Stimulated activated memory B cell treated with anti-CD40 and anti-IgM and Interleukin-4, amounts not matched to agents 10 μg/mL and 1 μg/mL and 100 μg/mL, for 72 hours (primary cell): ENCODE measurements at regions not wholly inside any gene's neighbourhood (a gene's known extent, or its start where the extent isn't known, plus 50 kb on each side); places are given as distances from the start of the nearest gene placed in this dataset.

Experiments
- ATAC-seq: fragments of 150-1000 bp; cut with Tn5 transposase; 2 replicates; pipeline ENCODE4 v1.10.0; 2021
- H3K27ac Mint-ChIP-seq: one replicate; pipeline ENCODE4 v1.8.0; 2022; ENCODE audit warnings: mild to moderate bottlenecking, mixed read lengths
- H3K27me3 Mint-ChIP-seq: one replicate; pipeline ENCODE4 v1.8.0; 2022; ENCODE audit warnings: mixed read lengths
- H3K36me3 Mint-ChIP-seq: one replicate; pipeline ENCODE4 v1.8.0; 2022; ENCODE audit warnings: mixed read lengths
- H3K4me1 Mint-ChIP-seq: one replicate; pipeline ENCODE4 v1.8.0; 2022; ENCODE audit warnings: mixed read lengths
- H3K4me3 Mint-ChIP-seq: one replicate; pipeline ENCODE4 v1.8.0; 2022; ENCODE audit warnings: mild to moderate bottlenecking, moderate library complexity, mixed read lengths
- H3K9me3 Mint-ChIP-seq: one replicate; pipeline ENCODE4 v1.8.0; 2022; ENCODE audit warnings: mixed read lengths

- Mint-ChIP-seq H3K27me3 (no peaks in the 10 kb centered on the region), H3K4me1 (no peaks in the 10 kb centered on the region), H3K36me3 (no peaks in the 10 kb centered on the region), H3K4me3 (no peak overlapping the region), H3K27ac (no peak overlapping the region), H3K9me3 (peaks cover 2% of the 10 kb centered on the region)
- ATAC-seq: no peak
These were observed 289.8 kb downstream of the ICOS start for GRCh38 chr2:204226305-204226880.

GRCh38 chr2:204228169-204228886, 291.8 kb downstream of the ICOS start:
- Mint-ChIP-seq H3K27me3 (no peaks in the 10 kb centered on the region), H3K27ac (no peak overlapping the region), H3K4me1 (no peaks in the 10 kb centered on the region), H3K4me3 (no peak overlapping the region), H3K9me3 (no peaks in the 10 kb centered on the region), H3K36me3 (no peaks in the 10 kb centered on the region)
- no peak for ATAC-seq

GRCh38 chr2:204234248-204234647, 297.7 kb downstream of the ICOS start:
- no peak overlapping the region for H3K4me3 Mint-ChIP-seq
- no peaks in the 10 kb centered on the region for H3K27me3 Mint-ChIP-seq
- H3K9me3 Mint-ChIP-seq: peaks cover 5% of the 10 kb centered on the region
- no peak for ATAC-seq
- no peaks in the 10 kb centered on the region for H3K4me1 Mint-ChIP-seq
- H3K36me3 Mint-ChIP-seq: no peaks in the 10 kb centered on the region
- H3K27ac Mint-ChIP-seq: no peak overlapping the region

GRCh38 chr2:204234879-204235278, 298.3 kb downstream of the ICOS start:
- Mint-ChIP-seq H3K36me3 (no peaks in the 10 kb centered on the region), H3K4me3 (no peak overlapping the region), H3K4me1 (no peaks in the 10 kb centered on the region), H3K27me3 (no peaks in the 10 kb centered on the region), H3K27ac (no peak overlapping the region), H3K9me3 (peaks cover 5% of the 10 kb centered on the region)
- ATAC-seq: no peak

GRCh38 chr2:204237416-204237815, 300.9 kb downstream of the ICOS start:
- Mint-ChIP-seq H3K9me3 (peaks cover 5% of the 10 kb centered on the region), H3K27me3 (no peaks in the 10 kb centered on the region), H3K4me3 (no peak overlapping the region), H3K36me3 (no peaks in the 10 kb centered on the region), H3K27ac (no peak overlapping the region), H3K4me1 (no peaks in the 10 kb centered on the region)
- no peak for ATAC-seq

GRCh38 chr2:204239411-204240165, 303.0 kb downstream of the ICOS start:
- Mint-ChIP-seq H3K36me3 (no peaks in the 10 kb centered on the region), H3K4me1 (no peaks in the 10 kb centered on the region), H3K27me3 (no peaks in the 10 kb centered on the region)

GRCh38 chr2:204240961-204241360, 304.3 kb upstream of the PARD3B start:
- no peaks in the 10 kb centered on the region for H3K4me1 Mint-ChIP-seq
- no peaks in the 10 kb centered on the region for H3K27me3 Mint-ChIP-seq
- H3K36me3 Mint-ChIP-seq: no peaks in the 10 kb centered on the region
- no peak for ATAC-seq
- H3K27ac Mint-ChIP-seq: no peak overlapping the region
- no peak overlapping the region for H3K4me3 Mint-ChIP-seq
- peaks cover 3% of the 10 kb centered on the region for H3K9me3 Mint-ChIP-seq

More at GRCh38 chr2:204239411-204240165, 303.0 kb downstream of the ICOS start:
- no peak overlapping the region for H3K27ac Mint-ChIP-seq
- ATAC-seq: no peak
- peaks cover 5% of the 10 kb centered on the region for H3K9me3 Mint-ChIP-seq
- H3K4me3 Mint-ChIP-seq: no peak overlapping the region

GRCh38 chr2:204249437-204249836, 295.8 kb upstream of the PARD3B start:
- Mint-ChIP-seq H3K36me3 (no peaks in the 10 kb centered on the region), H3K9me3 (no peaks in the 10 kb centered on the region), H3K4me1 (no peaks in the 10 kb centered on the region), H3K27me3 (peaks cover 7% of the 10 kb centered on the region), H3K27ac (no peak overlapping the region), H3K4me3 (no peak overlapping the region)
- no peak for ATAC-seq

GRCh38 chr2:204250692-204251091, 294.6 kb upstream of the PARD3B start:
- Mint-ChIP-seq H3K27ac (no peak overlapping the region), H3K9me3 (no peaks in the 10 kb centered on the region)

GRCh38 chr2:204251158-204251997, 293.9 kb upstream of the PARD3B start:
- H3K27ac Mint-ChIP-seq: no peak overlapping the region
- H3K27me3 Mint-ChIP-seq: peaks cover 7% of the 10 kb centered on the region
- no peak for ATAC-seq
- H3K4me3 Mint-ChIP-seq: no peak overlapping the region
- no peaks in the 10 kb centered on the region for H3K9me3 Mint-ChIP-seq
- H3K36me3 Mint-ChIP-seq: no peaks in the 10 kb centered on the region
- H3K4me1 Mint-ChIP-seq: no peaks in the 10 kb centered on the region

More at GRCh38 chr2:204250692-204251091, 294.6 kb upstream of the PARD3B start:
- H3K4me1 Mint-ChIP-seq: no peaks in the 10 kb centered on the region
- peaks cover 7% of the 10 kb centered on the region for H3K27me3 Mint-ChIP-seq
- no peak overlapping the region for H3K4me3 Mint-ChIP-seq
- ATAC-seq: no peak
- H3K36me3 Mint-ChIP-seq: no peaks in the 10 kb centered on the region

- no peaks in the 10 kb centered on the region for H3K4me1 Mint-ChIP-seq
- H3K36me3 Mint-ChIP-seq: no peaks in the 10 kb centered on the region
- no peaks in the 10 kb centered on the region for H3K9me3 Mint-ChIP-seq
These were observed 293.3 kb upstream of the PARD3B start for GRCh38 chr2:204251998-204252376.

GRCh38 chr2:204255071-204255470, 290.2 kb upstream of the PARD3B start:
- Mint-ChIP-seq H3K27me3 (peaks cover 7% of the 10 kb centered on the region), H3K4me1 (no peaks in the 10 kb centered on the region), H3K4me3 (no peak overlapping the region), H3K27ac (no peak overlapping the region), H3K9me3 (no peaks in the 10 kb centered on the region), H3K36me3 (no peaks in the 10 kb centered on the region)
- ATAC-seq: no peak

More at GRCh38 chr2:204251998-204252376, 293.3 kb upstream of the PARD3B start:
- peak; percentile 3 for ATAC-seq
- H3K4me3 Mint-ChIP-seq: no peak overlapping the region
- no peak overlapping the region for H3K27ac Mint-ChIP-seq
- peaks cover 7% of the 10 kb centered on the region for H3K27me3 Mint-ChIP-seq

GRCh38 chr2:204255526-204255925, 289.7 kb upstream of the PARD3B start:
- no peak for ATAC-seq
- no peak overlapping the region for H3K27ac Mint-ChIP-seq
- H3K9me3 Mint-ChIP-seq: no peaks in the 10 kb centered on the region
- no peaks in the 10 kb centered on the region for H3K36me3 Mint-ChIP-seq
- H3K4me1 Mint-ChIP-seq: no peaks in the 10 kb centered on the region
- peaks cover 7% of the 10 kb centered on the region for H3K27me3 Mint-ChIP-seq
- no peak overlapping the region for H3K4me3 Mint-ChIP-seq

- Mint-ChIP-seq H3K36me3 (no peaks in the 10 kb centered on the region), H3K4me3 (no peak overlapping the region), H3K4me1 (no peaks in the 10 kb centered on the region), H3K27me3 (peaks cover 7% of the 10 kb centered on the region), H3K9me3 (no peaks in the 10 kb centered on the region), H3K27ac (no peak overlapping the region)
- no peak for ATAC-seq
These were observed 287.5 kb upstream of the PARD3B start for GRCh38 chr2:204257781-204258180.

- no peak for ATAC-seq
- peaks cover 4% of the 10 kb centered on the region for H3K27me3 Mint-ChIP-seq
- no peaks in the 10 kb centered on the region for H3K4me1 Mint-ChIP-seq
- no peak overlapping the region for H3K27ac Mint-ChIP-seq
- H3K9me3 Mint-ChIP-seq: no peaks in the 10 kb centered on the region
- H3K4me3 Mint-ChIP-seq: no peak overlapping the region
- H3K36me3 Mint-ChIP-seq: no peaks in the 10 kb centered on the region
These were observed 286.4 kb upstream of the PARD3B start for GRCh38 chr2:204258890-204259289.
